Stimulated activated naive CD4-positive, alpha-beta T cell (primary cell): ENCODE measurements at regions not wholly inside any gene's neighbourhood (a gene's known extent, or its start where the extent isn't known, plus 50 kb on each side); places are given as distances from the start of the nearest gene placed in this dataset.
"Not testable (repeated sequence)": the region's sequence is repeated elsewhere in the genome, so short reads cannot be mapped to it uniquely, and the experiment has no call there.

Experiments
- DNase-seq, 6 experiments: peaks; one replicate each; lab custom pipeline; 2025; lab: John Stamatoyannopoulos, UW

DNA sequence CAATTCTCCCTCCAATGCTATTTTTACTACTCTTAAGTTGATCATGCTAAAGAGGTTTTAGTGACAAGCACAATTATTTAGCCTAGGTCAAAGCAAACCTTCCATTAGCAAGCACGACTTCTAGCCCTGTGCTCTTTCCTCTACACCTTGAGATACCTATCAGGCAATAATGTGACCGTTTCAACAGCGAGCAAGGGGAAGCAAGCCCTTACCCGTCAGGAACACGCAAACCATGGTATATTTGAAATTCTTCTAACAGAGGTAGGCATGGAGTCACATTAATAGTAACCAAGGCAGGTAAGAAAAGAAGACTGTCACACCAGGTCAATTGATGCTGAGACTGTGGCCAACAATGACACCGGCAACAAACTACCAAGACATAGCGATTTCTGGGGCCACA lies 68.9 kb upstream of the VGLL4 start:
- DNase-seq, result no peak

DNA sequence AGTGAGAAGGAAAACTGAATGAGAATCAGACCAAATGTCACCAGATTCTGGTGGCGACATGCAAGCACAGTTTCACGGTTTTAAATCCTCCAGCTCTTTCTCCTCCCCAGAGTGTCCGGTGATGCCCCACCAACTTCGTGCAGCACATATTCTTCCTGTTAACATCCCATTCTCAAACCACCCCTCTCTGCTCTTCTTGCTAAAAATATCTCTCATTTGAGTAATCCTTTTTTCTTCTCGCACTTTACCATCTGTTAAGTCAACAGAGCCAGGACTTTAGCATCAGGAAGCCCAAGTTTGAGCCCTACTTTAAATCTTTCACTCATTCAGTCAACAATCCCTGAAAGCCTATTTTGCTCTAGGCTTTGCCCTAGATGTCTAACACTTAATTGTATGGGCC lies 68.2 kb upstream of the VGLL4 start:
- DNase-seq, result no peak

DNA sequence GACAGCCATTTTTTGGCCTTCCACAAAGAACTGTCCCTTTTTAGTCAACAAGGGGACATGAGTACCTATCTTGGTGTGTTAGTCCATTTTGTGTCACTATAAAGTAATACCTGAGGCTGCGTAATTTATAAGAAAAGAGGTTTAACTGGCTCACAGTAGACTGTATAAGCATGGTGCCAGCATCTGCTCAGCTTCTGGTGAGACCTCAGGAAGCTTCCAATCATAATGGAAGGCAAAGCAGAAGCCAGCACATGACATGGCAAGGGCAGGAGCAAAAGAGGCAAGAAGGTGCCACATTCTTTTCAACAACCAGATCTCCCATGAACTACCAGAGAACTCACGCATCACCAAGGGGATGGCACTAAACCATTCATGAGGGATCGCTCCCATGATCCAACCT lies 66.1 kb upstream of the VGLL4 start:
- DNase-seq, result no peak

DNA sequence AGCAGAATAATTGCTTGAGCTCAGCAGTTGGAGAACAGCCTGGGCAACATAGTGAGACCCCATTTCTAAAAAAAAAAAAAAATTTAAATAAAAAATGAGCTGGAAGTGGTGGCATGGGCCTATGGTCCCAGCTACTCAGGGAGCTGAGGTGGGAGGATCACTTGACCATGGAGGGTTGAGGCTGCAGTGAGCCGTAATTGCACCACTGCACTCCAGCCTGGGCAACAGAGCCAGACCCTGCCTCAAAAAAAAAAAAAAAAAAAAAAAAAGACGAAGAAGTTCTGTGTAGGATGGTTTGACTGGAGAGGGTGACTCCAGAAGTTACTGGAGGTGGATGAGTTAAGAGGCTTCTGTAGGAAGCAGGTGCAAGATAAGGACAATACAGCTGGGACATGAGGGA lies 63.4 kb upstream of the VGLL4 start:
- not testable (repeated sequence) for DNase-seq

DNA sequence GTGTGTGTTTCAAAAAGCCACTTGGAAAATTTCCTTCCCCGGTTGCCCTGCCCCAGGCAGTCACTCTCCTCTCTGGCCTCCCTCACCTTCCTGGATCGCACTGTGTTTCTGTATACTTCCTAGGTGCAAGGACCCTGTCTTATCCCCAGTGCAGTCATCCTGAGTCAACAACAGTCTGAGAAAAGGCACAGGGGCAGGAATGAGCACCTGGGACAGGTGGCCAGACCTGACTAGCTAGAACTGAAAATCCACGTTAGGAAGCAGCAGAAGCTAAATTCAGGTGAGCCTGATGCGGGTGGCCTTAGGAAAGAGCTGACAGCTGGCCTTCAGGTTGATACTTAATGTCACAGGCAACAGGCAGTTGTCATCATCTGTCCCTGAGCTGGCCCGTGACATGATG lies 62.9 kb upstream of the VGLL4 start:
- no peak for DNase-seq

DNA sequence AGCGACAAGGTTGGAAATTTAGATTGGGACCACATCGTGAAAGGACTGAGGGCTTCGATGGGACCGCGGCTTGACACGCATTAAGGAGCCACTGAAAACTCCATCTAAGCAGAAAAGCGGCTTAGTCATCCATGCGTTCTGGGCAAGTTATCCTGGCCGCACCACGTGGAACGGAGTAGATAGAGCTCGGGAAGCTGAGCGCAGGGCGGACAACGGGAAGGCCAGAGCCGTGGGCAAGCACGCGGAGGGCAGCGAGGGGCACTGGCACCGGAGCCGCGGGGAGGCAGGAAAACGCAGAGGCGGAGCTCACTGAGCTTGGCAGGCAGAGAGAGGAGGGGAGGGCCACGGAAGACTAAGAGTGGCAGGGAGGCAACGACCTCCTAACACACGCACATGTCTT lies 61.3 kb upstream of the VGLL4 start:
- DNase-seq, result no peak

DNA sequence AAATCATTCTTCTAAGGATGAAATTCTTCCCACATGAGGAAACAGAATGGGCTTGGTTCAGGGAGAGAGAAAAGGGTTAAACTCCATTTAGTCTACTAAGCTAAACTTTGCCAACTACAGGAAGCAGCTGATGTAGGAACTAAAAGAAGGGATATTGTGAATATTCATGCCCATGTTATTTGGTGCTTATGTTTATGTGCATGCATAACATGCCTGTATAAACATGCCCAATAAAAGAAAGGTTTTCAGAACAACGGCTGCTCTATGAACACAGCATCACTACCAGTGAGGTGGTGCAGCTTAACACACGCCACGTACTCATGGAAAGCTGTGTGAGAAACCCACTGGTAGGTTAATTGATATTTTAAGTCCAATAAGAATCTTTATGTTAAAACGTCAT lies 59.4 kb upstream of the VGLL4 start:
- no peak for DNase-seq

DNA sequence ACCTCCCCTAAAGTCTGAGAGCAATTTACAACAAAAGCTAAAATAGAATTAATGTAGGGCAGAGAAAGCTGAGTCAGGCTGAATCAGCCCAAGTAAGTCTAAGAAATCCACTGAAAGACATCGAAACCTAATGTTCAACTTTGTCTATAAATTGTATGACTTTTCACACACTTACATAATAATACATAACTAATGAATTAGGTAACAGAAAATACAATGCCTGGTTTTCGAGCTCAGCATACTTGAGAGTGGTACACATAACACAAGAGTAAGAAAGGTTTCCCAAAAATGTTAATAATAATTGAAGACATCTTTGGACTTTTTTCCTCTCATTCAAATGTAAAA lies 55.3 kb upstream of the VGLL4 start:
- no peak for DNase-seq

DNA sequence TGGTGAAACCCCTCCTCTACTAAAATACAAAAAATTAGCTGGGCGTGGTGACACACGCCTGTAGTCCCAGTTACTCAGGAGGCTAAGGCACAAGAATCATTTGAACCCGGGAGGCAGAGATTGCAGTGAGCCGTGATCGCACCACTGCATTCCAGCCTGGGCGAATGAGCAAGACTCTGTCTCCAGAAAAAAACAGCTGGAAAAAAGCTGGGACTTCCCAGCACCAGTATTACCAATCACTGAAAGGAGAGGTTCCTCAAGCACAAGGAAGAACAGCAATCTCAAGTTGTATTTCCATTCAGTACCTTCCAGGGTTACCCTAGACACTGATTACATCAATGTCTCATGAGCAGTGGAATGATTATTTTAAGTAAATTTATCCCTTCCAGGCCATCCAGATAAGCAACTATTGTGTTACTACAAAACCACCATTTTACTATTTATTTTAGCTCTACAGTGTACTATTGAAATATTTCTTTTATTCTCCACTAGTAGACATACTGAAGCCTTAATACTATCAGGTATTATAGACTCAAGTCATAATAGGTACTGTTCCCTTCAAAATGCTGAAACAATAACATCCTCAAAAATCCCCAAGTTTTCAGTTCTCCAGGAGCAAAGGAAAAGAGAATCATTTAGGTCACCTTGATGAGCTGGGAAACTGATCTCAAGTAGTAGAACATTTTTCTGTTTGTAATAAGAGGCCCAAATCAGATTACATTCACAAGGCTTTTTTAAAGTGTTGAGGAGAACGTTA lies 54.8 kb upstream of the VGLL4 start:
- no peak for DNase-seq

DNA sequence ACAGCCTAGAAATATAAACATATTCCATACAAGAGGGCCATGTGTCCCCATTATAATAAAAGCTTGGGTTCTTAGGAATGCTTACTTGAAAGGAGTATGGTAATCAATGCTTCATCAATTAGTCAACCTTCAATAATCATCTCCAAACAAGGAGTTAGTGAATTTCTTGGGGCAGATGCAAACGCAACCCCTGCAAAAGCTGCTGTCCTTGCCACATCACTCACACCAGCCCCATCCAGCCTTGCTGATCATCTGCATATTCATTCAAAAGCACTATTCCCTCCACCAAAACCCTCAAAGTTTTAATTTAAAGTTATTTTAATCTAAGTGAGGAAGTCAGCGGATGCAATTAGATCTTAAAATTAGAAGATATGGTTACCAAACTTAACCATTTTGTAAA lies 54.0 kb upstream of the VGLL4 start:
- DNase-seq, result no peak

DNA sequence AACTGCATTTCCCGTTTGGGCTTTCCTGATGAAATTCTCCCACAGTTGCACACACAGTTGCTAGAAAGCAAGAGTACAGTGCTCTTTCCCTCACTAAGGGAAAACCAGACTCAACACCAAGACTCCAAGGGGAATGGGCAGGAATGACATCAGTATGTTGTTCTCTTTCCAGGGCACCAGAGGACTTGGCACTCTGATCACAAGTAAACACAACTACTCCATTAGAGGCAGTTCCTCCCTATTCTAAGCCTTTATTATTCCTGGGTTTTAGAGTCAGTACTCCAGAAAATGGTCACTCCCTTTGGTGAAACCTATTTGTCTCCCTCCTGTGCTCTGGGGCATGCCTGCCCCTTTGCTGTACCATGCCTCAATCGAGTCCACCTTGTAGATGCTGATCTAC lies 52.3 kb upstream of the VGLL4 start:
- DNase-seq, result no peak
